Spleen (tissue), 11 donors: ENCODE measurements at regions not wholly inside any gene's neighbourhood (a gene's known extent, or its start where the extent isn't known, plus 50 kb on each side); places are given as distances from the start of the nearest gene placed in this dataset.

Experiments
- DNase-seq: peaks from one replicate; pipeline ENCODE4 v3.0.0-alpha.2; 2020
- H3K27ac ChIP-seq, 8 donors: fragments of 200-600 bp; sonication (generic) in 7 of 8; 1 replicate in 4 of 8; 2 replicates in 4 of 8; pipeline versions ENCODE4 v1.5.0 to v1.8.0; 2016 to 2021; ENCODE audit warnings: inconsistent platforms in 4 of 8, mild to moderate bottlenecking in 4 of 8, moderate library complexity in 1 of 8
- H3K27me3 ChIP-seq, 7 donors: fragments of 200-600 bp; sonication (generic) in 6 of 7; replicated peaks in 1 of 7; 1 replicate in 4 of 7; 2 replicates in 3 of 7; pipeline versions ENCODE4 v1.5.0 to v1.8.0; 2016 to 2021; ENCODE audit warnings: inconsistent platforms in 3 of 7, mild to moderate bottlenecking in 1 of 7
- H3K36me3 ChIP-seq, 6 donors: fragments of 200-600 bp; sonication (generic) in 5 of 6; 1 replicate in 4 of 6; 2 replicates in 2 of 6; pipeline versions ENCODE4 v1.5.0 to v1.8.0; 2016 to 2021; ENCODE audit warnings: inconsistent platforms in 2 of 6
- H3K4me1 ChIP-seq, 6 donors: fragments of 200-600 bp; sonication (generic) in 5 of 6; 1 replicate in 3 of 6; 2 replicates in 3 of 6; pipeline versions ENCODE4 v1.5.0 to v1.8.0; 2016 to 2021; ENCODE audit warnings: inconsistent platforms in 3 of 6
- H3K4me3 ChIP-seq, 8 donors: fragments of 200-600 bp; sonication (generic) in 7 of 8; 1 replicate in 4 of 8; 2 replicates in 4 of 8; pipeline versions ENCODE4 v1.5.0 to v1.8.0; 2016 to 2021; ENCODE audit warnings: inconsistent platforms in 4 of 8, mild to moderate bottlenecking in 4 of 8, moderate library complexity in 2 of 8
- H3K9me3 ChIP-seq, 8 donors: fragments of 200-600 bp; sonication (generic) in 7 of 8; 1 replicate in 4 of 8; 2 replicates in 4 of 8; pipeline versions ENCODE4 v1.5.0 to v1.8.0; 2016 to 2021; ENCODE audit warnings: inconsistent platforms in 4 of 8
- CTCF ChIP-seq, 11 experiments: fragments of 200-600 bp in 7 of 11; fragments of 450-650 bp in 4 of 11; sonication (generic) in 4 of 11; IDR thresholded peaks in 8 of 11; conservative IDR thresholded peaks in 3 of 11; 1 replicate in 7 of 11; 2 replicates in 4 of 11; pipeline versions ENCODE4 v1.4.0 to v1.8.0; 2016 to 2021; ENCODE audit warnings: antibody characterized with exemption in 11 of 11, inconsistent platforms in 4 of 11, mild to moderate bottlenecking in 1 of 11
- POLR2A ChIP-seq, 3 donors: fragments of 450-650 bp; IDR thresholded peaks; one replicate each; pipeline ENCODE4 v1.5.1; 2017; ENCODE audit warnings: antibody characterized with exemption in 3 of 3, mild to moderate bottlenecking in 1 of 3
- POLR2AphosphoS5 ChIP-seq, 3 donors: sonication (generic); formaldehyde crosslinking; IDR thresholded peaks; one replicate each; pipeline ENCODE4 v1.5.1; 2017; ENCODE audit warnings: antibody characterized with exemption in 3 of 3
- WGBS, 5 donors: extraction: QIAGEN DNeasy Blood & Tissue Kit in 3 of 5; methylation state at CpG; one replicate each; pipeline versions ENCODE4 v1.1.5 to v1.1.7; 2013 to 2018; 5-methylcytosine and 5-hydroxymethylcytosine counted together
- intact Hi-C: fragments of 100-400 bp; cut with DNase I; formaldehyde crosslinking; loops from one replicate; pipeline ENCODE4 v1.15.0; 2023; ENCODE audit warnings: low total_unique reads
- donor health status: healthy with polysubstance abuse.
- donor health status: DM: no; HTN: no; CAD: no; lungs with moderate emphysema.
- donor health status: DM: no; HTN: no; CAD: no.
- donor health status: Bipolar disorder and iron deficiency.
- donor health status: healthy.
- donor health status: DM: no; HTN: no; CAD: no.
- donor health status: DM: yes; HTN: yes; CAD: no.

GRCh38 chr11:29483831-29484230 is 533.0 kb downstream of the KCNA4 start:
- intact Hi-C loops: no loop called here
- no peak overlapping the region for H3K4me3 ChIP-seq
- no peak overlapping the region for H3K27ac ChIP-seq
- DNase-seq: no peak
- 78 to 92% (median 81%) methylated on average over 2 of the region's 2 CpGs for WGBS, 5 donors
- TF ChIP-seq CTCF (IDR thresholded peaks at IDR 0.05 in 8 of 11, conservative IDR thresholded peaks at IDR 0.05 in 3 of 11) (no peak), POLR2AphosphoS5 (IDR thresholded peaks at IDR 0.05) (no peak), POLR2A (IDR thresholded peaks at IDR 0.05) (no peak)
- H3K27me3 ChIP-seq: no peaks in the 10 kb centered on the region
- H3K4me1 ChIP-seq: no peaks in the 10 kb centered on the region
- no peaks in the 10 kb centered on the region for H3K9me3 ChIP-seq
- no peaks in the 10 kb centered on the region for H3K36me3 ChIP-seq

- Histone ChIP-seq H3K27ac (no peak overlapping the region), H3K4me1 (no peaks in the 10 kb centered on the region), H3K9me3 (no peaks in the 10 kb centered on the region), H3K4me3 (no peak overlapping the region), H3K27me3 (no peaks in the 10 kb centered on the region), H3K36me3 (no peaks in the 10 kb centered on the region)
- 78 to 92% (median 87%) methylated on average over 4 of the region's 4 CpGs for WGBS, 5 donors
- intact Hi-C loops: no loop called here
- TF ChIP-seq CTCF (IDR thresholded peaks at IDR 0.05 in 8 of 11, conservative IDR thresholded peaks at IDR 0.05 in 3 of 11): no peak
- no peak for DNase-seq
These were observed 534.3 kb downstream of the KCNA4 start for GRCh38 chr11:29482510-29482909.

- WGBS, 5 donors: 60 to 82% (median 70%) methylated on average over 2 of the region's 2 CpGs
- DNase-seq: no peak
- H3K36me3 ChIP-seq: no peaks in the 10 kb centered on the region
- H3K9me3 ChIP-seq: no peaks in the 10 kb centered on the region
- TF ChIP-seq CTCF (IDR thresholded peaks at IDR 0.05 in 8 of 11, conservative IDR thresholded peaks at IDR 0.05 in 3 of 11): no peak
- TF ChIP-seq POLR2AphosphoS5 (IDR thresholded peaks at IDR 0.05): no peak
- no peak for TF ChIP-seq POLR2A (IDR thresholded peaks at IDR 0.05)
- no peaks in the 10 kb centered on the region for H3K4me1 ChIP-seq
- H3K27ac ChIP-seq: no peak overlapping the region
- intact Hi-C loops: no loop called here
- no peaks in the 10 kb centered on the region for H3K27me3 ChIP-seq
- H3K4me3 ChIP-seq: no peak overlapping the region
These were observed 535.1 kb downstream of the KCNA4 start for GRCh38 chr11:29481738-29482137.

- no peak for TF ChIP-seq POLR2AphosphoS5 (IDR thresholded peaks at IDR 0.05)
- no peak for TF ChIP-seq POLR2A (IDR thresholded peaks at IDR 0.05)
- no peak for TF ChIP-seq CTCF (IDR thresholded peaks at IDR 0.05 in 8 of 11, conservative IDR thresholded peaks at IDR 0.05 in 3 of 11)
- WGBS, 5 donors: 75 to 88% (median 79%) methylated on average over 1 of the region's 1 CpG
- H3K4me1 ChIP-seq: no peaks in the 10 kb centered on the region
- no peaks in the 10 kb centered on the region for H3K36me3 ChIP-seq
- no peak overlapping the region for H3K4me3 ChIP-seq
- intact Hi-C loops: no loop called here
- no peak for DNase-seq
- H3K9me3 ChIP-seq: no peaks in the 10 kb centered on the region
- no peak overlapping the region for H3K27ac ChIP-seq
- H3K27me3 ChIP-seq: no peaks in the 10 kb centered on the region
These were observed 535.8 kb downstream of the KCNA4 start for GRCh38 chr11:29480981-29481380.
